GM23338 (cell line): ENCODE measurements at regions not wholly inside any gene's neighbourhood (a gene's known extent, or its start where the extent isn't known, plus 50 kb on each side); places are given as distances from the start of the nearest gene placed in this dataset.
"Not testable (repeated sequence)": the region's sequence is repeated elsewhere in the genome, so short reads cannot be mapped to it uniquely, and the experiment has no call there.

Experiments used
- CREB1 ChIP-seq: fragments of 250-450 bp; sonication (Bioruptor Pico); IDR thresholded peaks from 2 replicates; pipeline ENCODE4 v1.5.0; 2020; ENCODE audit warnings: low read depth, mild to moderate bottlenecking, moderate library complexity
- EZH2 ChIP-seq: fragments of 200-600 bp; sonication (generic); IDR thresholded peaks from one replicate; pipeline ENCODE4 v1.8.0; 2017; ENCODE audit warnings: antibody characterized with exemption, mild to moderate bottlenecking, low read depth; ENCODE audit not compliant: unreplicated experiment
- EZH2phosphoT487 ChIP-seq: fragments of 200-600 bp; sonication (generic); IDR thresholded peaks from one replicate; pipeline ENCODE4 v1.8.1; 2018; ENCODE audit warnings: antibody characterized with exemption; ENCODE audit not compliant: unreplicated experiment
- JUNB ChIP-seq: IDR thresholded peaks from one replicate; pipeline ENCODE4 v1.6.1; 2016; ENCODE audit warnings: antibody characterized with exemption; ENCODE audit not compliant: unreplicated experiment
- NANOG ChIP-seq: IDR thresholded peaks from 2 replicates; pipeline ENCODE4 v1.6.1; 2016; ENCODE audit warnings: antibody characterized with exemption, borderline replicate concordance
- POLR2AphosphoS5 ChIP-seq: IDR thresholded peaks from 2 replicates; pipeline ENCODE4 v1.6.1; 2016; ENCODE audit warnings: antibody characterized with exemption, low read depth
- STAT1 ChIP-seq: IDR thresholded peaks from one replicate; pipeline ENCODE4 v1.6.1; 2016; ENCODE audit warnings: antibody characterized with exemption; ENCODE audit not compliant: unreplicated experiment
- ZNF114 ChIP-seq: fragments of 250-450 bp; sonication (Bioruptor Pico); IDR thresholded peaks from 2 replicates; pipeline ENCODE4 v1.5.0; 2020; ENCODE audit warnings: mild to moderate bottlenecking, moderate library complexity
- TF ChIP-seq, protein P1 (sequence below), 2 experiments: fragments of 200-600 bp in 1 of 2; sonication (generic) in 1 of 2; conservative IDR thresholded peaks; 2 replicates each; pipeline versions ENCODE4 v1.5.1 to v1.6.1; 2016 to 2017; ENCODE audit warnings: antibody characterized with exemption in 2 of 2, low read depth in 2 of 2, mild to moderate bottlenecking in 2 of 2, moderate library complexity in 1 of 2
- TF ChIP-seq, protein P2 (sequence below): IDR thresholded peaks from one replicate; pipeline ENCODE4 v1.6.1; 2018; ENCODE audit warnings: antibody characterized with exemption; ENCODE audit not compliant: unreplicated experiment
- TF ChIP-seq, protein P3 (sequence below): IDR thresholded peaks from 2 replicates; pipeline ENCODE4 v1.6.1; 2016; ENCODE audit warnings: antibody characterized with exemption

DNA sequence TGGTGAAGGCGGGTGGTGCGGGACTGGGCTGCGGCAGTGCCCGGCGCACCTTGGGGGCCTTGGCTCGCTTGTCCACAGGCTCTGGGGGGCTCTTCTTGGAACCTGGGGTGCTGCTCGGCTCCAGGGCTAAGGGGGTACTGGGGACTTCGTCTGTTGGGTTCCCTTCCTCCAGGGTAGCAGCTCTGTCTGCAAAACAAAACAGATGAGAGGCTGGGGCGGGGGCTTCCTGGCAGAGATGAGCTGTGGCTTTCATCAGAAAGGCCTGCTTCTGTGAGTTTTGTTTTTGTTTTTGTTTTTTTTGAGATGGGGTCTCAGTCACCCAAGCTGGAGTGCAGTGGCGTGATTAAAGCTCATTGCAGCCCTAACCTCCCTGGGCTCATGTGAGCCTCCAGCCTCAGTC lies 425.2 kb upstream of the ZNF722 start:
- TF ChIP-seq EZH2; CREB1 (CRISPR knock-in tag); EZH2phosphoT487; POLR2AphosphoS5; NANOG; ZNF114; JUNB; STAT1: not testable (repeated sequence)
- TF ChIP-seq, protein P1, sequence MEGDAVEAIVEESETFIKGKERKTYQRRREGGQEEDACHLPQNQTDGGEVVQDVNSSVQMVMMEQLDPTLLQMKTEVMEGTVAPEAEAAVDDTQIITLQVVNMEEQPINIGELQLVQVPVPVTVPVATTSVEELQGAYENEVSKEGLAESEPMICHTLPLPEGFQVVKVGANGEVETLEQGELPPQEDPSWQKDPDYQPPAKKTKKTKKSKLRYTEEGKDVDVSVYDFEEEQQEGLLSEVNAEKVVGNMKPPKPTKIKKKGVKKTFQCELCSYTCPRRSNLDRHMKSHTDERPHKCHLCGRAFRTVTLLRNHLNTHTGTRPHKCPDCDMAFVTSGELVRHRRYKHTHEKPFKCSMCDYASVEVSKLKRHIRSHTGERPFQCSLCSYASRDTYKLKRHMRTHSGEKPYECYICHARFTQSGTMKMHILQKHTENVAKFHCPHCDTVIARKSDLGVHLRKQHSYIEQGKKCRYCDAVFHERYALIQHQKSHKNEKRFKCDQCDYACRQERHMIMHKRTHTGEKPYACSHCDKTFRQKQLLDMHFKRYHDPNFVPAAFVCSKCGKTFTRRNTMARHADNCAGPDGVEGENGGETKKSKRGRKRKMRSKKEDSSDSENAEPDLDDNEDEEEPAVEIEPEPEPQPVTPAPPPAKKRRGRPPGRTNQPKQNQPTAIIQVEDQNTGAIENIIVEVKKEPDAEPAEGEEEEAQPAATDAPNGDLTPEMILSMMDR (conservative IDR thresholded peaks at IDR 0.05; ENCODE audit: low read depth in 2 of 2) = not testable (repeated sequence)
- TF ChIP-seq, protein P2, sequence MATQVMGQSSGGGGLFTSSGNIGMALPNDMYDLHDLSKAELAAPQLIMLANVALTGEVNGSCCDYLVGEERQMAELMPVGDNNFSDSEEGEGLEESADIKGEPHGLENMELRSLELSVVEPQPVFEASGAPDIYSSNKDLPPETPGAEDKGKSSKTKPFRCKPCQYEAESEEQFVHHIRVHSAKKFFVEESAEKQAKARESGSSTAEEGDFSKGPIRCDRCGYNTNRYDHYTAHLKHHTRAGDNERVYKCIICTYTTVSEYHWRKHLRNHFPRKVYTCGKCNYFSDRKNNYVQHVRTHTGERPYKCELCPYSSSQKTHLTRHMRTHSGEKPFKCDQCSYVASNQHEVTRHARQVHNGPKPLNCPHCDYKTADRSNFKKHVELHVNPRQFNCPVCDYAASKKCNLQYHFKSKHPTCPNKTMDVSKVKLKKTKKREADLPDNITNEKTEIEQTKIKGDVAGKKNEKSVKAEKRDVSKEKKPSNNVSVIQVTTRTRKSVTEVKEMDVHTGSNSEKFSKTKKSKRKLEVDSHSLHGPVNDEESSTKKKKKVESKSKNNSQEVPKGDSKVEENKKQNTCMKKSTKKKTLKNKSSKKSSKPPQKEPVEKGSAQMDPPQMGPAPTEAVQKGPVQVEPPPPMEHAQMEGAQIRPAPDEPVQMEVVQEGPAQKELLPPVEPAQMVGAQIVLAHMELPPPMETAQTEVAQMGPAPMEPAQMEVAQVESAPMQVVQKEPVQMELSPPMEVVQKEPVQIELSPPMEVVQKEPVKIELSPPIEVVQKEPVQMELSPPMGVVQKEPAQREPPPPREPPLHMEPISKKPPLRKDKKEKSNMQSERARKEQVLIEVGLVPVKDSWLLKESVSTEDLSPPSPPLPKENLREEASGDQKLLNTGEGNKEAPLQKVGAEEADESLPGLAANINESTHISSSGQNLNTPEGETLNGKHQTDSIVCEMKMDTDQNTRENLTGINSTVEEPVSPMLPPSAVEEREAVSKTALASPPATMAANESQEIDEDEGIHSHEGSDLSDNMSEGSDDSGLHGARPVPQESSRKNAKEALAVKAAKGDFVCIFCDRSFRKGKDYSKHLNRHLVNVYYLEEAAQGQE = not testable (repeated sequence)
- TF ChIP-seq, protein P3, sequence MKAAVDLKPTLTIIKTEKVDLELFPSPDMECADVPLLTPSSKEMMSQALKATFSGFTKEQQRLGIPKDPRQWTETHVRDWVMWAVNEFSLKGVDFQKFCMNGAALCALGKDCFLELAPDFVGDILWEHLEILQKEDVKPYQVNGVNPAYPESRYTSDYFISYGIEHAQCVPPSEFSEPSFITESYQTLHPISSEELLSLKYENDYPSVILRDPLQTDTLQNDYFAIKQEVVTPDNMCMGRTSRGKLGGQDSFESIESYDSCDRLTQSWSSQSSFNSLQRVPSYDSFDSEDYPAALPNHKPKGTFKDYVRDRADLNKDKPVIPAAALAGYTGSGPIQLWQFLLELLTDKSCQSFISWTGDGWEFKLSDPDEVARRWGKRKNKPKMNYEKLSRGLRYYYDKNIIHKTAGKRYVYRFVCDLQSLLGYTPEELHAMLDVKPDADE = not testable (repeated sequence)
